Adrenal gland (tissue), 5 donors: ENCODE measurements at regions not wholly inside any gene's neighbourhood (a gene's known extent, or its start where the extent isn't known, plus 50 kb on each side); places are given as distances from the start of the nearest gene placed in this dataset.

Source experiments
- CTCF ChIP-seq, 6 experiments: fragments of 450-650 bp in 4 of 6; fragments of 200-600 bp in 2 of 6; sonication (generic) in 1 of 6; IDR thresholded peaks; 1 replicate in 5 of 6; 2 replicates in 1 of 6; pipeline versions ENCODE4 v1.5.1 to v1.8.0; 2016 to 2021; ENCODE audit warnings: antibody characterized with exemption in 6 of 6, mild to moderate bottlenecking in 2 of 6, moderate library complexity in 1 of 6
- POLR2A ChIP-seq, 2 donors: fragments of 450-650 bp; IDR thresholded peaks; one replicate each; pipeline ENCODE4 v1.6.1; 2017; ENCODE audit warnings: antibody characterized with exemption in 2 of 2, mild to moderate bottlenecking in 2 of 2, moderate library complexity in 1 of 2
- donor health status: DM: no; HTN: no; CAD: no.

GRCh38 chr1:59184365-59184905 lies 112.5 kb upstream of the FGGY start:
- TF ChIP-seq CTCF (IDR thresholded peaks at IDR 0.05) (no peak), POLR2A (IDR thresholded peaks at IDR 0.05) (no peak)
